Coronary artery (tissue), 2 donors: ENCODE measurements at regions not wholly inside any gene's neighbourhood (a gene's known extent, or its start where the extent isn't known, plus 50 kb on each side); places are given as distances from the start of the nearest gene placed in this dataset.

Experiments used
- DNase-seq: peaks from one replicate; pipeline ENCODE4 v3.0.0-alpha.2; 2017; ENCODE audit warnings: low spot score
- H3K27ac ChIP-seq, 2 donors: fragments of 200-600 bp; sonication (generic); one replicate each; pipeline ENCODE4 v1.5.1; 2016 to 2019
- H3K4me3 ChIP-seq: fragments of 200-600 bp; sonication (generic); 2 replicates; pipeline ENCODE4 v1.5.1; 2016; ENCODE audit warnings: mild to moderate bottlenecking, moderate library complexity
- TF ChIP-seq, protein P1 (sequence below): fragments of 200-600 bp; sonication (generic); IDR thresholded peaks from one replicate; pipeline ENCODE4 v1.5.1; 2019; ENCODE audit warnings: antibody characterized with exemption

DNA sequence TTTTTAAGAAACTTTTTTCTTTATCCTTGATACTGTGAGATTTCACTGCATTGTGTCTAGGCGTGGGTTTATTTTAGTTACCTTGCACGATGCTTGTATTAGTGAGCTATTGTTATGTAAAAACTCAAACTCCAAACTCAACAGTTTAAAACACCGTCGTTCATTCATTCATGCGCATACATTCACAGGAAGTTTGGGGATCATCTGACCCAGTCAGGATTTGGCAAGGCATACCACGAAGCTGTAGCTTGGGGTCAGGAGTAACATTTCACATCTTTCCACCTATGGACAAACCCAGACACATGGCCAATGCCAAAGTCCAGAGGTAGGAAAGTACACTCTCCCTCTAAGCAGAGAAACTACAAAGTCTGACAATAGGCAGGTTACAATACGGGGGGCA lies 324.6 kb upstream of the CHRM3 start:
- no peak for DNase-seq
- TF ChIP-seq, protein P1, sequence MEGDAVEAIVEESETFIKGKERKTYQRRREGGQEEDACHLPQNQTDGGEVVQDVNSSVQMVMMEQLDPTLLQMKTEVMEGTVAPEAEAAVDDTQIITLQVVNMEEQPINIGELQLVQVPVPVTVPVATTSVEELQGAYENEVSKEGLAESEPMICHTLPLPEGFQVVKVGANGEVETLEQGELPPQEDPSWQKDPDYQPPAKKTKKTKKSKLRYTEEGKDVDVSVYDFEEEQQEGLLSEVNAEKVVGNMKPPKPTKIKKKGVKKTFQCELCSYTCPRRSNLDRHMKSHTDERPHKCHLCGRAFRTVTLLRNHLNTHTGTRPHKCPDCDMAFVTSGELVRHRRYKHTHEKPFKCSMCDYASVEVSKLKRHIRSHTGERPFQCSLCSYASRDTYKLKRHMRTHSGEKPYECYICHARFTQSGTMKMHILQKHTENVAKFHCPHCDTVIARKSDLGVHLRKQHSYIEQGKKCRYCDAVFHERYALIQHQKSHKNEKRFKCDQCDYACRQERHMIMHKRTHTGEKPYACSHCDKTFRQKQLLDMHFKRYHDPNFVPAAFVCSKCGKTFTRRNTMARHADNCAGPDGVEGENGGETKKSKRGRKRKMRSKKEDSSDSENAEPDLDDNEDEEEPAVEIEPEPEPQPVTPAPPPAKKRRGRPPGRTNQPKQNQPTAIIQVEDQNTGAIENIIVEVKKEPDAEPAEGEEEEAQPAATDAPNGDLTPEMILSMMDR: no peak
- Histone ChIP-seq H3K27ac (no peak overlapping the region), H3K4me3 (no peak overlapping the region)

DNA sequence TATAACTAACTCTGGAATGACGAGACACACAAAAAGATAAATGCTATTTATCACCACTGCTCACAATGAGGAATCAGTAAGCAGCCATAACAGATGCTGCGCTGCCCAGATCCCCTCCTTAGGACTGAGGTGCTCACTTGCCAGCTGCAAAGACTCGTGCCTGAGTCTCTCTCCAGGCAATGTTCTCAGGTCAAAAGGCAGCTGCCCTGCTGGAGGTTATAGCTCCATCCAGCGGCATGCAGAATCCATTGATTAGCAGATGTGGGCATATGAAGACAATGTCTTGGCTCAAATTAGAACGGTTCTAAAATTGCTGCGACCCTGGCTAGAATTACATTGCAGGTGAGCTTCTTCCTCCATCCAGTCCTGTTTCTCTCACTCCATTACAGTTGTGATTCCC lies 328.2 kb upstream of the CHRM3 start:
- TF ChIP-seq, protein P1: no peak
- no peak overlapping the region for H3K4me3 ChIP-seq
- H3K27ac ChIP-seq: no peak overlapping the region
- no peak for DNase-seq

DNA sequence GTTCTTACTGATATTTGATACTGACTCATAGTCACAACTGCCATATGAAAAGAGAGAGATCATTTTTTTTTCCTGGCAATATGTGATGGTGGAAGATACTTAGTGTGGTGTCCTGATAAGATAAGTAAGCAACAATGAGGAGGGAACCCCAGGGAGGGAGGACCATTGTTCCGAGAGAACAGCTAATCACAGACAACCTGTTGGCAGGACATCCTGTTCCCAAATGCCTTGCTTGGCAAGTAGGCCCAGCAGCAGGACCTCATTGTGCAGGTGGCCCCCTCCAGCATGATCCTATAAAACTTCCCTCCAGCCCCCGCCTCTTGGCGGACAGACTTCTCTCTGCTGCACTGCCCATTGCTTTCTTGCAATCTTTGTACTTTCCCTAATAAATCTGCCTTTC lies 329.4 kb upstream of the CHRM3 start:
- no peak overlapping the region for H3K27ac ChIP-seq
- H3K4me3 ChIP-seq: no peak overlapping the region
- no peak for DNase-seq
- TF ChIP-seq, protein P1: no peak

DNA sequence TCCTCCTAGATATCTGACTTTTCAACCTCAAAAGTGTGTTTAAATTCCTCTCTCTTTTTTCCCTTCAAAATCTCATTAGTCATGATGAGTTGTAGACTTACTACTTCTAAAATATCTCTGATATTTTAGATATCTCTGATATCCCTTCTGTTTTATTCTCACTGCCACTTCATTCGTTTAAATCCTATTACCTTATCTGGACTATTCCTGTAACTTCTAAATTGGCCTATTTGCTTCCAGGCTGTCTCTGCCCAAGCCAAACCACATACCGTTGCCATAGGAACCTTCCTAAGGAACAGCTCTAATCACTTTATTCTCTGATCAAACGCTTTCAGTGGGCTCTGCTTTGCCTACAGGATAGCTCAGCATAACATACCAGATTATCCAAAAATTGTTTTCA lies 333.1 kb upstream of the CHRM3 start:
- DNase-seq: no peak
- no peak overlapping the region for H3K4me3 ChIP-seq
- TF ChIP-seq, protein P1: no peak
- no peak overlapping the region for H3K27ac ChIP-seq

DNA sequence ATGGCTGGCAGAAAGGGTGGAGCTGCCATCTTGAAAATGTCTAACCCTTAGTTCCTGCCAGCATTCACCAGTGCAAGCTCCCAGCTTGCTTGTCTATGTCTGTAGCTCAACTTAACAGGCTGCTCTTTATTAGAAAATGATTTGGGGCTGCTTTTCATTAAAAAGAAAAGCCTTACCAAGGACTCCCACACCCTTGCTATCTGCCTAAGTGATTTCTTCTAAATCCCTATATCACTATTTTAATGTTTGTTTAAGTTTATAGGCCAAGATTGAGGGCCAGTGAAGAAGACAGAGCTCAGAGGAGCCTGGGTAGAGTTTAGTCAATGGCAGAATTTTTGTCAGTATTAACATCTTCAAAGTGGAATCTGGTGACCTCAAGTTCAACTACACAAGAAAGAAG lies 336.8 kb upstream of the CHRM3 start:
- no peak overlapping the region for H3K27ac ChIP-seq
- no peak overlapping the region for H3K4me3 ChIP-seq
- DNase-seq: no peak
- TF ChIP-seq, protein P1: no peak

DNA sequence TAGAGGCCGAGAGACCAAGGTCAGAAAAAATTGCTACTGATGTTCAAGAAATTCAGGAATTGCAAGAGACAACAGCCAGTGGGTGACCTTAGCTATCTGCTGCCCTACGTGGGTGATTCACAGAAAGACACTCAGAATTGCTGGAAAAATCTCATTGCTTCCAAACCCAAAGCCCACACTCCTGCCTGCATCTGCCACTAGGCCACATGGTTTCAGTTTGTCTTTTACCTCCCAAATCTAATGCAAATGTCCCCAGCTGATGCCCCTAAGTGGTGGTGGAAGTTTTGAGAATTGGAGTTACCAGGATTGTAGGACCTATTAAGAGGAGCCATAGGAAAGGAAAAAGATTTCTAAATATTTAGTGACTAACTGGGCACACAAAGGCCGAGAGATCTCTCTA lies 341.5 kb upstream of the CHRM3 start:
- DNase-seq: no peak
- Histone ChIP-seq H3K4me3 (no peak overlapping the region), H3K27ac (no peak overlapping the region)
- TF ChIP-seq, protein P1: no peak

DNA sequence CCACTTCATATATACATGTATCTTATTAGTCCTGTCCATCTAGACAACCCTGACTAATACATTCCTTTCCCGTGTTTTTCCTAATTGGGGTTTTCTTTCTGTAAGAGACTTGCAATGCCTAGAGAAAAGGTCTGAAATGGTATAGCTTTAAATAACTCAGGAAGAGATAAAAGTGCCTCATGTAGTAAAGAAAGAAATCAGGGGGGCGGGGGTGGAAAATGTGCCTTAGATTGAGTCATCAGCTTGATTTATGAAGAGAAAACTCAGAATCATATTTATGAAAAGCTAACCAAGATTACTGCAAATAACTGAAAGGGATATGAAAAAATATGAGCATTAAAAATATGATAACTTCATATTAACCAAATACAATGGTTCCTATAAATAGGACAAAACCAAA lies 345.8 kb upstream of the CHRM3 start:
- TF ChIP-seq, protein P1: no peak
- Histone ChIP-seq H3K4me3 (no peak overlapping the region), H3K27ac (no peak overlapping the region)
- no peak for DNase-seq
